Effector CD4-positive, alpha-beta T cell (primary cell): ENCODE measurements at regions not wholly inside any gene's neighbourhood (a gene's known extent, or its start where the extent isn't known, plus 50 kb on each side); places are given as distances from the start of the nearest gene placed in this dataset.

Source experiments
- DNase-seq: peaks from one replicate; pipeline ENCODE4 v3.0.0-alpha.2; 2020

DNA sequence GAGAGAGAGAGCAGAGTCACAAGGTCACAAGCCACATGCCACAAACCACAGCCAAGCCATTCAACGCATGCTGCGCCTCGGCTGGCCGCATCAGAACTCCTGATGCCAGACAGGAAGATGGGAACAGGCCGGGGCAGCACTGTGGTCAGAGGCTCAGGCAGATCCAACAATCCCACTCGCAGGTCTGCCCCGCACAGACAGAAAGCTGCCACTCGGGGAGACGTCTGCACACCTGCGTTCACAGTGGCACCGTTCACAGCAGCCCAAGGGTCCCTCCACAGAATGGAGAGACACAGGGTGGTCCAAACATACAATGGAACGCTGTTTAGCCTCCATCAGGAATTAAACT, 408.8 kb downstream of the CTTN start:
- DNase-seq: no peak

DNA sequence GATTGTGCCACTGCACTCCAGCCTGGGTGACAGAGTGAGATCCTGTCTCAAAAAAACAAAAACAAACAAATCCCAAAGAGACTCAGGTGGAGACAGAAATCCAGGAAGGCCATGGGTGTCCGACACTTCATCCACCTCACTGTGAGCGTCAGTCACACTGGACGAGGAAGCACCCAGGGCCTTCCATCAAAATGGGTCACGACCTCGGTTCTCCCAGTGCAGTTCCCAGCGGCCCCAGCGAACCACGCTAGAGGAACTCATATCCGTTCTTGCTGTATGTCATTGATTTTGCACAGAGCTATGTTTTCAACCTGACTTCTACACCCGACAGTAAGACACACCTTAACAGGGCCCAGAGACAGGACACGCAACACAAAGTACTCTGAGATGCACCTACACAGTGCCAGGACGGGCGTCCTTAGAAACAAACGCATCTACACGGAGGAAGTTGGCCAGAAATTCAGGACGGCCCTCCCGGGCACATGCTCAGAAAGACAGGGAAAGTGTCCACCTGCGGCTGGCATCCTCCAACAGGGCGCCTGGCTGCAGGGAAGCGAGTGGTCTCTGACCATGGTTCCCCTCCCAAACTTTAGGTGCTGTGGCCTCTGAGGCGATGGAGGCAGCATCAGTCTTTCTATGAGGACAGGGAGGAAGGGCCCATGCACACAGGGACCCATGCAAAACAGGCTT, 410.5 kb downstream of the CTTN start:
- DNase-seq: no peak

DNA sequence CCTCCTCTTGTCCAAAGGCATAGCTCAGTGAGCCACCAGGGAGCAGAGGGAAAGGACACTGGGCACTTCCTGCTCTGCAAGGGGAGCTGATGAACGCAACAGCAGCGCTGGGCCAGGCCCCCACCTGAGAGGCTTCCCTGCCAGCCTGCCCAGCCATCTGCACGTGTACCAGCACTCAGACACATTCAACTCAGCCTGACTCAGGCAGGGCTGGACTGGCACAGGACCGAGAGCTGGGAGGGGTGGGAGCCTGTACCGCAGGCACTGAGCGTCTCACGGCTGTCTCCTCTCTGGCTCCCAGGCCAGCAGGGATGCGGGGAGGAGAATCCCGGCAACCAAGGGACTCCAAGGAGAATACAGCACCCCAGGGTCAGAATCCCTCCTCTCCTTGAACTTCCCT, 411.8 kb downstream of the CTTN start:
- DNase-seq: no peak

DNA sequence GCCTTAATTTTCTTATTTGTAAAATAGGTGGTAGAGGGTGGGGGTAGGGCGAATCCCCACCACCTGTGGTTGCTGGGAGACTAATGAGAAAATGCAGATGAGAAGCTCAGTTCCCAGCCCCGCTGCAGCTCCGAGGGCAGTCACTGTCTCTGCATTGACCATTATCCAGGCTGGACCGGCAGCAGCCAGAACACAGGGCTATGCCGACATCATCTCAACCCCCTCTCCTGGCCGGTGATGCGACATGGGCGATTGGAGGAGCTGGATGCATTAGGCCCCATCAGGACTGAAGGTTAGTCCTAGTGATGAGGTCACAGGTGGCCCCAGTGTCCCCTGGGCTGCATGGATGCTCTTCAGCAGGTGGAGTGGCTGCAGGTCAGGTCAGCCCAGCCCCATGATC, 412.4 kb downstream of the CTTN start:
- DNase-seq: no peak

DNA sequence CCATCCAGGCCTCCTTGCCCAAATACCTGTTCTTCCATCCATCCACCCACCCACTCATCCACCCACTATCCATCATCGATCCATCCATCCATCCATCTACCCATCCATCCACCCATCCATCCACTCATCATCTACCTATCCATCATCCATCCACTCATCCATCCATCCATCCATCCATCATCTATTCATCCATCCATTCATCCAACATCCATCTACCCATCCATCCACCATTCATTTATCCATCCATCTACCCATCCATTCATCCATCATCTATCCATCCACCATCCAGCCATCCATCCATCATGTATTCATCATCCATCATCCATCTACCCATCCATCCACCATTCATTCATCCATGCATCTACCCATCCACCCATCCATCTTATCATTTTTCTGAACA, 413.2 kb downstream of the CTTN start:
- no peak for DNase-seq

DNA sequence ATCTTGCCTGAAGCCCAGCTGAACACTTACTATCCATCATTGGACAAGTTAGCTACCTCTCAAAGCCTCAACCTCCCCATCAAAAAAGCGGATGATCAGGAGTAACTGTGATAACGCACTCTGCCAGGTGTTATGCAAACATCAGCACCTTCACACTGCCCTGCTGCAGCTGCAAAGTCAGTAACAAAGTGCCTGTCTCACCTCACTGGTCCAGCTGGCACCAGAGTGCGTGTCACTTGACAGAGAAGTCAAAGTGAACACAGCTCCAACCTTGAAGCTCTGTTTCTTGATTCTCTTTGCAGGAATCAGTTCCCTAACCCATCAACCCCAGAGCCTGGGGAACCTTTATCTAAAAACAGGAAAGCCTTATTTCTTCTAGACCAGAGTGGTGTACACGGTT, 413.6 kb downstream of the CTTN start:
- no peak for DNase-seq

DNA sequence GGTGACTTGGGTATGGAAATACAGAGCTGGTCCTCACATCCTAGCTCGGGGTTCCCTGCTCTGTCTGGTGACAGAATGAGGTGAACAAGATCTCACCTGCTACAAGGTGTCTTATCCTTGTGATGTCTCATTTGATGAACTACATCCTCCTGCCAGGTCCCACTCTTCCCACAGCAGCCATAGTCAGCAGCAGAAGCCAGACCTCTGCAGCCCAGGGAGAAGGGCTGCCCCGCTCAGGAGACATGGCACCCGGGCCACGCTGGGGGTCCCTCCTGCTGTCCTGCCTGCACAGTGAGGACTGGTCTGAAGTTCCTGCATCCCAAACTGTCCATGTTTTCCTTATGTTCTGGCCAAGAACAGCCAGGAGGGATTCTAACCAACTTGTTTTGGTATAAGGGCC, 414.1 kb downstream of the CTTN start:
- DNase-seq: no peak

DNA sequence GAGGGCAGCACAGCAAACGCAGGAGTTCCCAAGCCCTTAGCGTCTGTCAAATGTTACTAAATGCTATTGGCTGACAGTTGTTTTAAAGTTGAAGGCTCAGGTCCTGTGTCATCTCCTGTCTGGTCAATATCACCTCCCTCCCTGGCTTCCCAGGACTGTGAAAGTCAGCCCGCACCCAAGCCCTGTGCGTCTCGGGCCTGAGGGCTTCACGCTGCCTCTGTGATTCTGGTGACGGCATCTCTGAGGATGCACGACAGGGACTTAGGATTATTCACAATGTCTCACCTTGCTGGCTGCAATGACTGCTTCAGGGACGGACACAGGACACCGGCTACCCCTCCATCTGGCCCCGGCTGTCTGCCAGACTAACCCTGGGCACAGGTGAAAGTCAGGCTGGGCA, 415.3 kb downstream of the CTTN start:
- DNase-seq: no peak

DNA sequence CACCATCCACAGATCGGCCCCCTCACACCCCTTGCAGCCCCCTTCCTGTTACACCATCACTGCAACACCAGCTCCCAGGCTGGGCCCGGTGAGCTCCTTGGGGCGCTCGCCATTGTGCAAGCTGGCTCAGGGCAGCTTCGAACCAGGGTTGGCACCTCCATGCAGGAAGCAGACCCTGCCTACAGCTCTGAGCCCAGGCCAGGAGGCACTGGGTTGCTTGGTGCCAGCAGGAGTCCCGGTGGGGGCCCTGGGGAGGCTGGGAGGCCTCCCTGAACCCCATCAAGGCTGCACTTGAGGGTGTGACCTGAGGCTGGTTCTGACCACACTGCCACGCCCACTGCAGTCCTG, 417.1 kb downstream of the CTTN start:
- DNase-seq: no peak

DNA sequence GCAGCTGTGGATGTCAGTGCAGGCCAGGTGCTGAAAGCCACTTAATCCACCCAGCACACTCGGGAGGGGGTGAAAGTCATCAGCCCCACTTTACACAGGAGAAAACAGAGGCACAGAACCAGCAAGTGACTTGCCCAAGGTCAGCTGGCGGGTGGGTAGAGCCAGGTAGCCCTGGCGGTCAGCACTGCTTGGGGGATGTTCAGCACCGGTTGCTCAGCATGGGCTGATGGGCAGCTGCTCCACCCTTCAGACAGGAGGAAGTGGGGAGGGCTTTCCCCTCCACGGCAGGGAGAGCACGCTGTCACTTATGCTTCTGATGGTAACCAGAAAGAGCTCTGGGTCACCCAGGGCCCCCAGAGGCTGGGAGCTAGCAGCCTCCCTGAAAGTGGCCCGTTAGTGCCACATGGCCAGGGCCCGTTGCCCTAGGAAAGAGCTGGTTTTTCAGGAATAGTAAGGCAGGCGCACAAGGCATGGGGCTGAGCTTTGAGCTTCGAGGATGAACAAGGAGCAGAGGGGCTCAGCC, 417.9 kb downstream of the CTTN start:
- no peak for DNase-seq

DNA sequence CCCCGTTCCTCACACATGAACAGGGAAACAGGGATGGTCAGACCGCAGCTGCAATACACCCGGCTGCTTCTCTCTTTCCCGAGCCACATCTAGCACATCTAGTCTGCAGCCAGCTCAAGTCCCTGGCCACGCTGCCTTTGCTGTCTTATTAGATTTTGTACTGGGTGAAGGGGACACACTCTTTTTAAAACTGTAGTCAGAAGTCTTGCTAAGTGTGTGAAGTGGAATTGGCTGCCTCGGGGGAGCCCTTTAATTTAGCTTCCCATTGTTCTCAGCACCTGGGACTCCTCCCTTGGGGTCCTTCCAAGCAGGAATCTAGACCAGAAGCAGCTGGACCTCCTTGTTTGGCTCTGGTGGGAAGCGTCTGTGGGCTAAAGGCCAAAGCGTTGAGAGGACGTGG, 420.0 kb downstream of the CTTN start:
- DNase-seq: no peak

DNA sequence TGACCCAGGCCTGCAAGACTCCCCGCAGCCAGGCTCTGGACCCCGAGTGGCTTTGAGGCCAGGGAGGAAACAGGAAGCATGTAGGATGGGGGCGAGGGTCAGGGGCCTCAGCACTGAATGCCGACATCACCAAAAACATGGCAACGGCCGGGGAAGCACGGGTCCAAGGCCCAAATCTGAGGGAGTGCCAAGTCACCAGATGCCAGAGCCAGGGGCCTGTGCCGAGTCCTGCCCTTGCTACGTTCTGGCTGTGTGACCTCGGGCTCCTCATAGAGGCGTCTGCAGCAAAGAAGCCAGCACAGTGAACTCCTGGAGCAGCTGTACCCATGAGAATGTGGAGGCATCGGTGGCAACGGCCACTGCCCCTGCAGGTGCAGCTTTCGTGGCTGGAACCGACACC, 420.7 kb downstream of the CTTN start:
- DNase-seq: no peak

DNA sequence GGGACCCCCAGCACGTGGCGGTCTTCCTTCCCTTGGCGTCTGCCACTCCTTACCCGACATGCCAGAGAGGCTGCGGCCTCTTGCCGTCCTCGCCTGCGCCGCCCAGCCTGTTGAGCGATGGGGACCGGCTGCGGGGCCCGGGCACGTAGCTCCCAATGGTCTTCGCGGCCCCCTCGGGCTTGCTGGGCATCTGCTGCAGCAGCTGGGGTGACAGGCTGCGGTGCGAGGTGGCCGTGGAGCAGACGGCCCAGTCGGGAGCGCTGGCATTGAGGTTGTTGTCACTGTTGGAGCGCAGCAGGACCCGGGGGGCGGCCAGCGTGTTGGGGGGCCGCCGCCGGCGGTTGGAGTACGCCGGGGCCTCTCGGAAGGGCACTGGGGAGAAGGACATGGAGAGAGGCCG, 422.0 kb downstream of the CTTN start:
- no peak for DNase-seq

DNA sequence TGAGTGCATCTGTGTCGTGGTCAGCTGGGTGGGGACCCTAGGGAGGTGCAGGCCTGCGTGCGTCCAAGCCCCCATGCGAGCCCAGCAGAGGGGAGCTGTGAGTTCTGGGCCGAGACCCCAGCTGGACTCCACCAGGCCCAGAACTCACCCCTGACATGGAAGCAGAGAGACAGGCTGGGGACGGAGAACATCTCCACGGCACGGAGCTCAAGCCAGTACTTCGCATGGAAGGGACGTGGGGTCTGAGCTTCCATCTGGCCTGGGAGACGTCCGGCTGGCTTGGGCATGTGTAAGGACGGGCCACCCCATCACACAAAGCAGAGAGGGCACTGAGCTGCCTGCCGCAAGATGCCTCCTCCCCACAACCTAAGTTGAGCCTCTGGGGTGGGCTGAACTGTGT, 422.4 kb downstream of the CTTN start:
- no peak for DNase-seq

DNA sequence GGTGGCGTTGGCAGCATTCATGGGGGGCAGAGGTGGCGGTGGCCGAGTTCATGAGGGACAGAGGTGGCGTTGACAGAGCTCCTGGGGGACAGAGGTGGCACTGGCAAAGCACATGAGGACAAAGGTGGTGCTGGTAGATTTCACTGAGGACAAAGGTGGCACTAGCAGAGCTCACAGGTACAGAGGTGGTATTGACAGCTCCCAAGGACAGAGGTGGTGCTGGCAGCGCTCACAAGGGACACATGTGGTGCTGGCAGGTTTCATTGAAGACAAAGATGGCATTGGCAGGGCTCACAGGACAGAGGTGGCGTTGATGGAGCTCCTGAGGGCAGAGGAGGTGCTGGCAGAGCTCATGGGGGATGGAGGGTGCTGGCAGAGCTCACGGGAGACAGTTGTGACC, 425.4 kb downstream of the CTTN start:
- DNase-seq: no peak

DNA sequence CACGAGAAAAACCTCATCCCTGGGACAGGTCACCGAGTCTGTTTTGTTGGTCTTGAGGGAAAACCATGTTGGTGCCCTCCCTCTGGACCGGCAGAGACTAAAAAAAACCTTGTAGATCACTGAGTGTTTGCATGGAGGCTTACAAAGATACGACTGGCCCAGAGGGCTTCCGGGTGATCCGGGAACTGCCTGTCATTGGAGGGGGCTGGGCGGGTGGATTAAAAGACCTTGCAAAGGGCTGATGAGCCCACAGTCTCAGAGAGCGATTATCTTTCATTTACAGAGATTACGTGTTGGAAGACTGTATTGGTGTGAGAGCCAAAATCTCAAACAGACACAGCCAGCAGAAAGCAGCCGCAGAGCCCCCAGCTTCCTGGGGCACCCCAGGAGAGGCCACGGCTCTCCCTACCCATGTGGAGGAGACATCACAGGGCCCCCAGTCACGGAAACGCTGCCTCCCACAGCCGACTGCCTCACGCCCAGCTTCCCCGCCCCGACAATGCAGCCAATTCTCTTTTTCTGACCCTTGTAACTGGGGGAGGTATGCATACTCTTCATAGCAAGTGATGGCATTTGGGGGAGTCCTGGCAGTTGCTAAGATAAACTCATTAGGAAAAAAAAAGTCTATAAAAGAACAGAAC, 426.4 kb downstream of the CTTN start:
- no peak for DNase-seq

DNA sequence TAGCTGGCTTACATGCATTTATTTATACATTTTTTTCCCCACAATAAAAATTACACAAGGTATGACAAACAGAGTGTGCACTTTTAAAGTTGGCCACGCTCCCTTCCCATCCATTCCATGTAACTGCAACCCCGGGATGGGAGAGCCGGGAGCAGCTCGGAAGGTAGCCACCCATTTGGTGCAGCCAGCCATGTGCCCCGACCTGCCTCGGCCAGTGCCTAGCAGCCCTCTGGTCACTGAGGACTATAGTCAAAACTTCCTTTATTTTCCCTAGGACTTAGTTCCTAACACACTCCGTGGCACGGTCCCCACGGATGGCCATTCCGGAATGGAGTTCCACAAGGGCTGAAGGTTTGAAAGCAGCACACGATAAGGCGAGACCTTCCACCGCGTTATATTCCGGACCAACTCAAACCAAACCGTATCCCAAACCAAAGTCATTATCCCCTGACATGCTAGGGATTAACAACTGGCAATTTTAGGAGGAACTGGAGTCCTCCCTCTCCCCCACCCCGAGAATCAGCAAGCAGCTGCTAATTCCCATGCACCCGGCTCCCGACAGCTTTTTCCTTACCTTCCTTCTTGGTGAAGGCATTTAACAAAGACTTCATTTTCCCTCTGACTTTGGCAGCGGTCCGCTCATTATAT, 426.4 kb downstream of the SHANK2 start:
- no peak for DNase-seq

DNA sequence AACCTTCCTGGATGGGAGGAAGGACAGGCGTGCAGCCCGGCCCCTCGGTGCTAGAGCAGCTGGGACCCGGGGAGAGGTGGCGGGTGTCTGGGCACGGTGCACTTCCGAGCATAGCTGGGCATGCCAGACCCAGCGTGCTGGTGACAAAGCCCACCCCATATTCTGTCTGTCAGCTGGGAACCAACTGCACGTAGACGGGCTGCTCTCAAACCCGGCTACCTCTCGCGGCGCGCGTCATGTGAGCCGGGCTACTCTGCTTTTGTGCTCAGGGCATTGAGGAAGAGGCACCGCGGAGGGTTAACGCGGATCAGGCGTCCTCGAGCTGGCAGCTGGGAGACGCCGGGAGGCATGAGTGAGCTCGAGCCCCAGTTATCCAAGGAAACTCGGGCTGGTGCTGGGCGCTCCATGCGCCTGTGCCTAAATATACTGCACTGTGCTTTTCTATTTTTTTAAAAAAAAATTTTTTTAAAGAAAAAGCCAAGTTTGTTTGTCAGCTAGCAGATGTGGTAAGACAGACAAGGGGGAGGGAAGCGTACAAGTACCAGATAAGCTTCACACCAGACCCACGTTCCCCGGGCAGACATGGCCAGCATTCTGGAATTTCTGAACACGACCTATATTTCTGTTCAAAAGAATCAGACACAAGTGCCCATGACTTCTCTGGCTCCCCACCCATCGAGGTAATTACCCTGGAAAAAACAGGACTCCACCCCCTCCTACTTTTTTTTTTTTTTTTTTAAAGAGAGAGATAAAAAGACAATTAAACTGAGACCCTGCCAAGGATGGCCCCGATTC, 425.6 kb downstream of the SHANK2 start:
- no peak for DNase-seq

DNA sequence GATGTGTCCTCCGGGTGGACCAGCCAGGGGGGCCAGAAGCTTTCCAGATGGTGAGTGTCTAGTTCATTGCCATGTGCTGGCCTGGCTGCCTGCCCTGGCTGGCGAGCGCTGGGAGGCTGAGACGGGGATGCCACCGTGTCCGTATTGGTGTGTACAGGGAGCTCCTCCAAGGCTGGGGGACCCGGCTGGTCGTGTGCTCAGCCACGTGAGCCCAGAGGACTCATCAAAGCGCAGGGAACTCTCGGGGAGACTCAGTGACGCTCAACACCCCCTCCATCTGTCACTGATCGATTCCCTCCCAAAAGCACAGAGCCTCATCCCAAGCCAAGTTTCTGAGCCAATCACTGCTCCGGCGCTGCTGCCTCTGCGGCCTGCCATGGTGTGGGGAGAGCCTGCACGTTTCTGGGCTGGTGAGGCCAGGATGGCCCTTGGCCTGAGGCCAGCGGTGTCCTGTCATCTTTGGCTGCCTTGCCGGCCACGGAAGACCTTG, 423.7 kb downstream of the SHANK2 start:
- DNase-seq: no peak

DNA sequence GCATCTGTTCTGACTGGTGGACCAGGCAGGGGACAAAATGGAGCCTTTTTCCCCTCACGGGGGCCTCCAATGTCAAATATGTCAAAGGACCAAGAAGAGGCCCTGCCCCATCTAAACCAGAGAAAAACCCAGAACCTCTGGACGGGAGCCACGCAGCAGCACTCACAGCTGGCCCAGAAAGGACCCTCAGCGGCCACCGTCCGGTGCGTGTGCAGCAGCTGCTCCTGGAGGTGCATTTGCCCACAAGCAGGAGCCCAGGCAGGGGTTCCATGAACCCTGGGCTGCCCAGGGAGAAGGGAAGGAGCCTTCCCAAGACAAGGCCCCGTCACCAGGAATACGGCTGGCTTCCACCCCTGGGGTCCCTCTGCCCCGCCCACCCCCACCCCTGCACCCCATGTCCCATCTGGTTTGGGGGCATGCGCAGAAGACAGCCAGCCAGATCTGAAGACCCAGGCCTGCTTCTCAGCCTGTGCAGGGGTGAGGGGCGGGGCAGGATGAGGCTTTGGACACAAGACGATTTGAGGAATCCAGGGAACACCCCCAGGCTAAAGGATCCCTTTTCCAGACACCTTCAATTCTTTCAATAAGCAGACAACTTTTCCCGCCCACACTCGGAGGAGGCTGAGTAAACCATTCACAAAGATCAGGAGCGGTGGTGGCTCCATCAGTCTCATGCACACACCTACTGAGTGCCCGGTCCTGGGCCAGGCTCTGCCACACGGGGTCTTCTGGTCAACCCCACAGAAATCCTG, 423.1 kb downstream of the SHANK2 start:
- no peak for DNase-seq

DNA sequence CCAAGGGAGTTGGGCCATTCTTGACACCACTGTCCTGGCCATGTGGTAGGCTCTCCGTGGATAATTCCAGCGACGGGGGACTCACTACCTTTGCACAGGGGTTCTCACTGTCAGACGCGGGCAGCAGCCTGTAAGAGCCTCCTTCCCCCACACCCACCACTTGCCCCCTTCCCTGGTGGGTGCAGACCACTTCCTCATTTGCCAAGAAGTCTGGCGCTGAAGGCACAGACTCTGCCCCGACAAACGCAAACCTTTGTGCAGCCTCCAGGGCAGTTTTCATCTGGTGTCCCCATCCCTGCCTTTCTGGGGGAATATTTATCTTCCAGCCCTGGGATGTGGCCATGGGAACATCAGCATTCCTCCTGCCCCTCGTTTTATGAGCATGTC, 422.5 kb downstream of the SHANK2 start:
- no peak for DNase-seq

DNA sequence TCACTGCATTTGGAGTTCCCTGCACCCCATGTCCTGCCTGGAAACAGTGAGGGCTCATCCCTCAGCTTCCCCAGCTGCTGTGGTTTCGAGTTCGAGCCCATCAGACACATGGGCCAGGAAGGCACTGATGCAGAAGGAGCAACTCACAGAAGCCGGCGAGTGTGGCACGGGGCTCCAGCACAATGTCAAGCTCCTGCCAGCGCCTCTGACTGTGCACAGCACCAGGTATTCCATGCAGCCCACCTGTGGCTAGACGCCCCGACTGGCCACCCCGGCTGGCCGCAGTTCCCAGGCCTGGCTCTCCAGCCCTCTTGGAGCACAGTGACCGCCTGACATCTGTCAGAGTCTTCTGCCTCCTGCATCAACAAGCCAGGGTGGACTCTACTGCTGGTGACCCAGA, 419.4 kb downstream of the SHANK2 start:
- DNase-seq: no peak

DNA sequence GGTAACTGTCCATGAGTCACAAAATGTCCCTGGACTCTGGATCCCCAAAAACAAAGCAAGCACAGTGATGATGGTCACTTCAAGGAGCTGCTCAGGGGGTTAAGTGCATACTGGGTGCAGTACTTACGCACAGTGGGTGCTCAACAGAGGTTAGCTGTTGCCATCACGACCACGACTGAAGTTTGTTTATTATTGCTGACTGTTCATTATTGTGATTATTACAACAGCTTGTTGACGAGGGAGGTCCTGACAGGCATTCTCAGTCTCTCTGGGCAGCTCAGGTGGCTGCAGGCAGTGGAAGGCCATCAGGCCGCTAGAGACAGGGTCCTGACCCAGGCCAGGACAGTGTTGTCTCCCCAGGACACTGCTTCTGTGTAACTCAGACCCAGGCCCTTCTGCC, 418.8 kb downstream of the SHANK2 start:
- DNase-seq: no peak
